ENCODE measurements at regions not wholly inside any gene's neighbourhood (a gene's known extent, or its start where the extent isn't known, plus 50 kb on each side); places are given as distances from the start of the nearest gene placed in this dataset.

DNA sequence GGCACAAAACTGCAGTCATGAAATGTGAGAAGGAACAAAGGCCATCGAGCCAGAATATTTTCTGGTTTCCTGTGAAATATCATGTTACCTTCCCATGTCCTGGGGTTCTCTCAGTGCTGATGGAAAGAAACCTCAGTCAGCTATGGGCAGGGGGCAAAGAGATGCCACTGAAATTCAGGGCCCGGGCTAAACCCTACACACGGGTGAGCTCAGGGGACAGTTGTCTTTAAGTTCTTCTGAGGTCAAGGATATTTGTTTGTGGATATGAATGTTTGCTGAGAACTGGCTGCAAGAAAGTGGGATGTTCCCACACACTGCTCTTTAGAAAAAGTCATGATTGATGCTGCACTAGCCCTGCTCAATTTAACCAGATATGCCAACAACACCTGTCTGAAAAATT, 187.2 kb downstream of the MEX3B start:
- TF ChIP-seq FOXP2 (optimal IDR thresholded peaks at IDR 0.05; ENCODE audit: borderline replicate concordance, extremely low read depth, extremely low read length, insufficient read depth) (no peak), POLR2AphosphoS5 (IDR thresholded peaks at IDR 0.05; ENCODE audit: low read depth, low read length) (no peak), TAF1 (IDR thresholded peaks at IDR 0.05; ENCODE audit: borderline replicate concordance, insufficient read depth, low read length) (no peak), REST (IDR thresholded peaks at IDR 0.05; ENCODE audit: insufficient read depth in 1 of 2, low read depth in 2 of 2, low read length in 2 of 2) (no peak), SIN3A (IDR thresholded peaks at IDR 0.05; ENCODE audit: borderline replicate concordance, insufficient read depth, low read length) (no peak)

- no peak for TF ChIP-seq TAF1 (IDR thresholded peaks at IDR 0.05; ENCODE audit: borderline replicate concordance, insufficient read depth, low read length)
- no peak for TF ChIP-seq FOXP2 (optimal IDR thresholded peaks at IDR 0.05; ENCODE audit: borderline replicate concordance, extremely low read depth, extremely low read length, insufficient read depth)
- TF ChIP-seq SIN3A (IDR thresholded peaks at IDR 0.05; ENCODE audit: borderline replicate concordance, insufficient read depth, low read length), result no peak
- TF ChIP-seq REST (IDR thresholded peaks at IDR 0.05; ENCODE audit: insufficient read depth in 1 of 2, low read depth in 2 of 2, low read length in 2 of 2), result no peak
- TF ChIP-seq POLR2AphosphoS5 (IDR thresholded peaks at IDR 0.05; ENCODE audit: low read depth, low read length), result no peak
Observed at GRCh38 chr15:81858136-81858535, 187.7 kb downstream of the MEX3B start.

- TF ChIP-seq REST (IDR thresholded peaks at IDR 0.05; ENCODE audit: insufficient read depth in 1 of 2, low read depth in 2 of 2, low read length in 2 of 2) (no peak), TAF1 (IDR thresholded peaks at IDR 0.05; ENCODE audit: borderline replicate concordance, insufficient read depth, low read length) (no peak), FOXP2 (optimal IDR thresholded peaks at IDR 0.05; ENCODE audit: borderline replicate concordance, extremely low read depth, extremely low read length, insufficient read depth) (no peak), POLR2AphosphoS5 (IDR thresholded peaks at IDR 0.05; ENCODE audit: low read depth, low read length) (no peak), SIN3A (IDR thresholded peaks at IDR 0.05; ENCODE audit: borderline replicate concordance, insufficient read depth, low read length) (no peak)
Observed at GRCh38 chr15:81856634-81857026, 189.2 kb downstream of the MEX3B start.

GRCh38 chr15:81856001-81856633, 189.7 kb downstream of the MEX3B start:
- TF ChIP-seq FOXP2 (optimal IDR thresholded peaks at IDR 0.05; ENCODE audit: borderline replicate concordance, extremely low read depth, extremely low read length, insufficient read depth) (no peak), SIN3A (IDR thresholded peaks at IDR 0.05; ENCODE audit: borderline replicate concordance, insufficient read depth, low read length) (no peak), REST (IDR thresholded peaks at IDR 0.05; ENCODE audit: insufficient read depth in 1 of 2, low read depth in 2 of 2, low read length in 2 of 2) (no peak), POLR2AphosphoS5 (IDR thresholded peaks at IDR 0.05; ENCODE audit: low read depth, low read length) (no peak), TAF1 (IDR thresholded peaks at IDR 0.05; ENCODE audit: borderline replicate concordance, insufficient read depth, low read length) (no peak)

All from PFSK-1 (cell line).